Neural progenitor cell (in vitro differentiated cells): ENCODE measurements at regions not wholly inside any gene's neighbourhood (a gene's known extent, or its start where the extent isn't known, plus 50 kb on each side); places are given as distances from the start of the nearest gene placed in this dataset.

Experiments
- EZH2 ChIP-seq: fragments of 200-600 bp; sonication (generic); IDR thresholded peaks from 2 replicates; pipeline ENCODE4 v1.6.1; 2017; ENCODE audit warnings: antibody characterized with exemption, mild to moderate bottlenecking, moderate library complexity
- EZH2phosphoT487 ChIP-seq: fragments of 200-600 bp; sonication (generic); IDR thresholded peaks from 2 replicates; pipeline ENCODE4 v1.6.1; 2017; ENCODE audit warnings: antibody characterized with exemption
- TF ChIP-seq, protein P1 (sequence below): fragments of 200-600 bp; sonication (generic); IDR thresholded peaks from 2 replicates; pipeline ENCODE4 v1.5.1; 2017; ENCODE audit warnings: antibody characterized with exemption, mild to moderate bottlenecking

- TF ChIP-seq, protein P1, sequence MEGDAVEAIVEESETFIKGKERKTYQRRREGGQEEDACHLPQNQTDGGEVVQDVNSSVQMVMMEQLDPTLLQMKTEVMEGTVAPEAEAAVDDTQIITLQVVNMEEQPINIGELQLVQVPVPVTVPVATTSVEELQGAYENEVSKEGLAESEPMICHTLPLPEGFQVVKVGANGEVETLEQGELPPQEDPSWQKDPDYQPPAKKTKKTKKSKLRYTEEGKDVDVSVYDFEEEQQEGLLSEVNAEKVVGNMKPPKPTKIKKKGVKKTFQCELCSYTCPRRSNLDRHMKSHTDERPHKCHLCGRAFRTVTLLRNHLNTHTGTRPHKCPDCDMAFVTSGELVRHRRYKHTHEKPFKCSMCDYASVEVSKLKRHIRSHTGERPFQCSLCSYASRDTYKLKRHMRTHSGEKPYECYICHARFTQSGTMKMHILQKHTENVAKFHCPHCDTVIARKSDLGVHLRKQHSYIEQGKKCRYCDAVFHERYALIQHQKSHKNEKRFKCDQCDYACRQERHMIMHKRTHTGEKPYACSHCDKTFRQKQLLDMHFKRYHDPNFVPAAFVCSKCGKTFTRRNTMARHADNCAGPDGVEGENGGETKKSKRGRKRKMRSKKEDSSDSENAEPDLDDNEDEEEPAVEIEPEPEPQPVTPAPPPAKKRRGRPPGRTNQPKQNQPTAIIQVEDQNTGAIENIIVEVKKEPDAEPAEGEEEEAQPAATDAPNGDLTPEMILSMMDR = no peak
- TF ChIP-seq EZH2 (no peak), EZH2phosphoT487 (no peak)
These were observed 330.2 kb upstream of the FZD8 start for GRCh38 chr10:35972275-35972674.
